Osteoblast (primary cell): ENCODE measurements at regions not wholly inside any gene's neighbourhood (a gene's known extent, or its start where the extent isn't known, plus 50 kb on each side); places are given as distances from the start of the nearest gene placed in this dataset.

Experiments
- DNase-seq: peaks from one replicate; pipeline ENCODE4 v3.0.0; 2011; ENCODE audit warnings: low spot score, mixed read lengths; ENCODE audit not compliant: insufficient read length; ENCODE audit errors: missing footprints
- H2AFZ ChIP-seq: 2 replicates; pipeline ENCODE4 v1.6.0; 2011; ENCODE audit warnings: mild to moderate bottlenecking, low read length
- H3K27ac ChIP-seq: 2 replicates; pipeline ENCODE4 v1.5.1; 2011; ENCODE audit warnings: mild to moderate bottlenecking, low read depth, low read length, moderate library complexity
- H3K27me3 ChIP-seq: 2 replicates; pipeline ENCODE4 v1.6.0; 2012; ENCODE audit warnings: mild to moderate bottlenecking, control low read depth, inconsistent platforms, low read length, moderate library complexity; ENCODE audit not compliant: insufficient read depth
- H3K36me3 ChIP-seq: 2 replicates; pipeline ENCODE4 v1.5.1; 2011; ENCODE audit warnings: mild to moderate bottlenecking, low read length, control low read depth, moderate library complexity; ENCODE audit not compliant: insufficient read depth
- H3K4me1 ChIP-seq: 2 replicates; pipeline ENCODE4 v1.5.1; 2011; ENCODE audit warnings: mild to moderate bottlenecking, low read length, control low read depth, moderate library complexity; ENCODE audit not compliant: insufficient read depth
- H3K4me2 ChIP-seq: 2 replicates; pipeline ENCODE4 v1.6.0; 2011; ENCODE audit warnings: mild to moderate bottlenecking, low read length; ENCODE audit not compliant: insufficient read depth
- H3K4me3 ChIP-seq: fragments of 200-600 bp; sonication (generic); 3 replicates; pipeline ENCODE4 v1.5.1; 2012; ENCODE audit warnings: mild to moderate bottlenecking, low read length, inconsistent platforms; ENCODE audit not compliant: insufficient read depth
- H3K79me2 ChIP-seq: 2 replicates; pipeline ENCODE4 v1.6.0; 2012; ENCODE audit warnings: mild to moderate bottlenecking, low read length, control low read depth, inconsistent platforms; ENCODE audit not compliant: insufficient read depth
- H3K9me3 ChIP-seq: 2 replicates; pipeline ENCODE4 v1.5.1; 2011; ENCODE audit warnings: low read depth, low read length, control low read depth
- H4K20me1 ChIP-seq: 2 replicates; pipeline ENCODE4 v1.6.0; 2012; ENCODE audit warnings: mild to moderate bottlenecking, low read length, control low read depth; ENCODE audit not compliant: insufficient read depth
- TF ChIP-seq, protein P1 (sequence below): IDR thresholded peaks from 2 replicates; pipeline ENCODE4 v1.5.1; 2011; ENCODE audit warnings: mild to moderate bottlenecking, low read depth, low read length, moderate library complexity; ENCODE audit errors: extremely low read depth

DNA sequence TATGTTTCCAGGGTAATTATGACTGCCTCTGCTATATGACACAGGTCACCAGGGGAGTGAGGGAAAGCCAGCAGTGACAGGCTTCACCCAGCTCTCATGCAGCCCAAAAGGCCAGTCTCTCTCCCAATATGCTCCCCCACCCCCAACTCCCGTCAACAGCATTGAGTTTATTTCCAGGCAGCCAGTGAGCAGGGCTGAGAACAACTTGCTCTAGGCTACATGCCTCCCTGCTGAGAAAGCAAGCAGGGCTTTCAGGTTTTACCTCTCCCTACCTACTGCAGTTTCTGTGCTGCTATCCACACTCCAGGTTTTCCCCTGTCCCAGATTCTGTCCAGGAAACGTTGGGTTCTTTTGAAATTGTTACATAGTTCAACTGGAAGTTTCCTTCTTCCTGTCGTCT is 291.4 kb downstream of the PABPC4L start:
- Histone ChIP-seq H3K27me3 (no peaks in the 10 kb centered on the region), H3K4me3 (no peak overlapping the region), H3K36me3 (no peaks in the 10 kb centered on the region), H3K9me3 (no peaks in the 10 kb centered on the region), H2AFZ (no peak overlapping the region), H4K20me1 (no peaks in the 10 kb centered on the region), H3K4me1 (no peaks in the 10 kb centered on the region), H3K79me2 (no peaks in the 10 kb centered on the region), H3K4me2 (no peak overlapping the region), H3K27ac (no peak overlapping the region)
- no peak for DNase-seq
- TF ChIP-seq, protein P1, sequence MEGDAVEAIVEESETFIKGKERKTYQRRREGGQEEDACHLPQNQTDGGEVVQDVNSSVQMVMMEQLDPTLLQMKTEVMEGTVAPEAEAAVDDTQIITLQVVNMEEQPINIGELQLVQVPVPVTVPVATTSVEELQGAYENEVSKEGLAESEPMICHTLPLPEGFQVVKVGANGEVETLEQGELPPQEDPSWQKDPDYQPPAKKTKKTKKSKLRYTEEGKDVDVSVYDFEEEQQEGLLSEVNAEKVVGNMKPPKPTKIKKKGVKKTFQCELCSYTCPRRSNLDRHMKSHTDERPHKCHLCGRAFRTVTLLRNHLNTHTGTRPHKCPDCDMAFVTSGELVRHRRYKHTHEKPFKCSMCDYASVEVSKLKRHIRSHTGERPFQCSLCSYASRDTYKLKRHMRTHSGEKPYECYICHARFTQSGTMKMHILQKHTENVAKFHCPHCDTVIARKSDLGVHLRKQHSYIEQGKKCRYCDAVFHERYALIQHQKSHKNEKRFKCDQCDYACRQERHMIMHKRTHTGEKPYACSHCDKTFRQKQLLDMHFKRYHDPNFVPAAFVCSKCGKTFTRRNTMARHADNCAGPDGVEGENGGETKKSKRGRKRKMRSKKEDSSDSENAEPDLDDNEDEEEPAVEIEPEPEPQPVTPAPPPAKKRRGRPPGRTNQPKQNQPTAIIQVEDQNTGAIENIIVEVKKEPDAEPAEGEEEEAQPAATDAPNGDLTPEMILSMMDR, result no peak

DNA sequence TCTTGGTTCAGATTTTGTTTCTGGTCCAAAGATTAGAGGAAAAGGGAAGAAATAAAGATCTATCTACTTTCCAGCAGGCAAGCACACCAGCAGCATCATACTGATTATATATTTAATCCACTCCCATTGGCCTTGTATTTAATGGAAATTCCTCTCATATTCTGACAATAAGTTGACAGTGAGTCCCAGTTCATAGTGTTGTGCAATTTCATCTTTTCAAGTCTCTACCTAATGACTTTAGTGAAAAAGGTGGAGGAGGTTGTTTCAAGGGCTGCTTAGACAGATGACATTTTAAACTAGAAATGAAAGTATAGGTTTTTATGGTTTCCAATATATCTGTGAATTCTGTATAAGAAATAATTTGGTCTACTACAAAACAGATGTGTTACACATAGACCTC is 298.6 kb downstream of the PABPC4L start:
- no peaks in the 10 kb centered on the region for H3K4me1 ChIP-seq
- H3K79me2 ChIP-seq, result no peaks in the 10 kb centered on the region
- H3K36me3 ChIP-seq, result no peaks in the 10 kb centered on the region
- H2AFZ ChIP-seq, result no peak overlapping the region
- TF ChIP-seq, protein P1, result no peak
- no peak overlapping the region for H3K27ac ChIP-seq
- no peak overlapping the region for H3K4me2 ChIP-seq
- H3K9me3 ChIP-seq, result no peaks in the 10 kb centered on the region
- H3K4me3 ChIP-seq, result no peak overlapping the region
- DNase-seq, result no peak
- H3K27me3 ChIP-seq, result no peaks in the 10 kb centered on the region
- no peaks in the 10 kb centered on the region for H4K20me1 ChIP-seq

DNA sequence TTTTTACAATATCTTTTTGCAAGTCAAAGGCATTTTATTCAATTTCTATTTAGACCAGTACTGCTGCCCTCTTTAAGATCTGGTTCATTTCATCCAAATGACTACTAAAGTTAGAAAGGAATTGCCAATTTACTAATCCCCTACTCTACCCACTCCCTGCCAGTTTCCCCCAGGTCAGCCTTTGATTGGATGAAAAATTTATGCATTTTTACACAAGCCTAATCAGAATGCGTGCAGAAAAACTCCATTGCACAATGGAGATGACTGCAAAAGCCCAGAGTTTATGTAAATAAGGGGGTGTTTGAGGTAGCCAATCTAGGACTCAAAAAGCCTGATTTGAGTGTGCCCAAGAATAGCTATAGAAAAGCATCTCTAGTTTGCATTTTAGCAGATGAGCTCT is 310.6 kb downstream of the PABPC4L start:
- Histone ChIP-seq H3K36me3 (no peaks in the 10 kb centered on the region), H3K4me1 (no peaks in the 10 kb centered on the region), H3K9me3 (no peaks in the 10 kb centered on the region), H4K20me1 (no peaks in the 10 kb centered on the region), H3K4me3 (no peak overlapping the region), H3K27ac (no peak overlapping the region), H3K27me3 (no peaks in the 10 kb centered on the region), H2AFZ (no peak overlapping the region), H3K79me2 (no peaks in the 10 kb centered on the region), H3K4me2 (no peak overlapping the region)
- no peak for DNase-seq
- TF ChIP-seq, protein P1, result no peak

DNA sequence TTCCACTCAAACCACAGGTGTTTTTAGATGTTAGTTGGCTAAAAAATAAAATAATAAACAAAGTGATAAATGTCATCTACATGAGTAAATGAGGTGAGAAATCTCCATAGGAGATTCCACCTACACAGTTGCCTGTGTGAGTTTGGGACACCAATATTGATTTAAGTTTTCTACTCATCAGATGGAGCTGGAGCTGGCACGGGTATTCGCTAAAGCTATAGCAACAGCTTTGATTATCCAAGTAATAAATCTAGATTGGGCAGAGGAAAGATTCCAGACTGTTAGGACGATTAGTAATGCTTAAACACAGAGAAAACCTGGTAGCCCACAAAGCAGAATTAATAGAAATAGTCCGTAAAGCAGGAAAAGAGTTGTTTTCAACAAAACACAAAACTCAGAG is 313.9 kb downstream of the PABPC4L start:
- Histone ChIP-seq H3K36me3 (no peaks in the 10 kb centered on the region), H3K4me3 (no peak overlapping the region), H3K27ac (no peak overlapping the region), H3K79me2 (no peaks in the 10 kb centered on the region), H3K27me3 (no peaks in the 10 kb centered on the region), H3K4me1 (no peaks in the 10 kb centered on the region), H3K4me2 (no peak overlapping the region), H3K9me3 (no peaks in the 10 kb centered on the region), H2AFZ (no peak overlapping the region), H4K20me1 (no peaks in the 10 kb centered on the region)
- no peak for DNase-seq
- TF ChIP-seq, protein P1, result no peak
